GM12865 (cell line): ENCODE measurements at regions not wholly inside any gene's neighbourhood (a gene's known extent, or its start where the extent isn't known, plus 50 kb on each side); places are given as distances from the start of the nearest gene placed in this dataset.
"Not testable (repeated sequence)": the region's sequence is repeated elsewhere in the genome, so short reads cannot be mapped to it uniquely, and the experiment has no call there.

ENCODE experiments used
- DNase-seq: peaks from one replicate; pipeline ENCODE4 v3.0.0; 2010; ENCODE audit warnings: low read depth
- H3K4me3 ChIP-seq: 2 replicates; pipeline ENCODE4 v1.5.1; 2011; ENCODE audit warnings: mild to moderate bottlenecking, low read depth, low read length, control low read depth
- TF ChIP-seq, protein P1 (sequence below): IDR thresholded peaks from 2 replicates; pipeline ENCODE4 v1.5.1; 2011; ENCODE audit warnings: low read length, control low read depth, low read depth, inconsistent platforms; ENCODE audit not compliant: insufficient read depth; ENCODE audit errors: missing control alignments

DNA sequence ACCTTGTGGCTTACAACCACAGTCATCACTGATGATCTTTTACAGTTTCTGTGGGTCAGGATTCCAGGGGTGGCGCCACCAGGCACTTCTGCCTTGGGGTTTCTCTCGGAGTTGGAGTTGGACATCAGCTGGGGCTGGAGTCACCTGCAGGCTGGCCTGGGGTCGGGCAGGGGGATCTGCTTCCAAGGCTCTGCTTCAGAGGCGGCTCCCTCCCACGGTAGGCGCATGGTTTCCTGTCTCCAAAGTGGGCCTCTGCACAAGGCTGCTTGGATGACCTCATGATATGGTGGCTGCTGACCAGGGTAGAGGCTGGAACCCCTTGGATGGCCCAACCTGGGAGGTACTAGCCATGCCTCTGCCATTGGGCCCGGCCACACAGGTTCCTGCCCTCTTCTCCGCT, 170.6 kb upstream of the CIBAR2 start:
- no peak overlapping the region for H3K4me3 ChIP-seq

DNA sequence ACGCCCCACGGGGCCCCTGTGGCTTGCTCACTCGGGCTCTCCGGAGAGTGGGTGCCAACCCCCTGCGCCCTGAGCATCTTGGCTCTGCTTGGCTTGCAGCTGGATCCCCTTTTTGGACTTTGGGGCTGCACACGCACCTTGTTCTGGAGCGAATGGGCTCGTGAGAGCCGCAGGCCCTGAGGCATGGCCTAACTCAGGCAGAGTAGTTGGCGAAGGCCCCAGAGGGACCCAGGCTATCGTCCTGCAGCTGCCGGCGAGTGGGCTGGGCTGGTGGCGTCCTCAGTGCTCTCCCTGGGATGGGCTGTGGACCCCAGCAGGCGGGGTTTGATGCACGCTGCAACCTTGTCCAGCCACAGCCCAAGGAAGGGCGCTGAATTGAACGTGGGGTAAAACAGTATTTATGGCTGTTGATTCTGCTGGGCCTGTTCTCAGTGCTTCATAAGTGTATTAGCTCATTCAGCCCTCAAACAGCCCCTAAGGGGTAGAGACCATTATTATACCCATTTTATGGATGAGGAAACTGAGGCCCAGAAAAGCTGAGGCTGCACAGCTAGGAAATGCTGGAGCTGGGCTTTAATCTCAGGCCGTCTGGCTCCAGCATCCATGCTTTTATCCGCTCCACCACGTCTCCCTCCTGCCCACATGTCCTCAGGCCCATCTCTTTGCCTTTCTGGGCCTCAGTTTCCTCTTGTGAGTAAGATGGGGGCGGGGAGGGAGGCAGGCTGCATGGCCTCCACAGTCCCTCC, 171.2 kb upstream of the CIBAR2 start:
- no peak overlapping the region for H3K4me3 ChIP-seq
- no peak for DNase-seq
- TF ChIP-seq, protein P1, sequence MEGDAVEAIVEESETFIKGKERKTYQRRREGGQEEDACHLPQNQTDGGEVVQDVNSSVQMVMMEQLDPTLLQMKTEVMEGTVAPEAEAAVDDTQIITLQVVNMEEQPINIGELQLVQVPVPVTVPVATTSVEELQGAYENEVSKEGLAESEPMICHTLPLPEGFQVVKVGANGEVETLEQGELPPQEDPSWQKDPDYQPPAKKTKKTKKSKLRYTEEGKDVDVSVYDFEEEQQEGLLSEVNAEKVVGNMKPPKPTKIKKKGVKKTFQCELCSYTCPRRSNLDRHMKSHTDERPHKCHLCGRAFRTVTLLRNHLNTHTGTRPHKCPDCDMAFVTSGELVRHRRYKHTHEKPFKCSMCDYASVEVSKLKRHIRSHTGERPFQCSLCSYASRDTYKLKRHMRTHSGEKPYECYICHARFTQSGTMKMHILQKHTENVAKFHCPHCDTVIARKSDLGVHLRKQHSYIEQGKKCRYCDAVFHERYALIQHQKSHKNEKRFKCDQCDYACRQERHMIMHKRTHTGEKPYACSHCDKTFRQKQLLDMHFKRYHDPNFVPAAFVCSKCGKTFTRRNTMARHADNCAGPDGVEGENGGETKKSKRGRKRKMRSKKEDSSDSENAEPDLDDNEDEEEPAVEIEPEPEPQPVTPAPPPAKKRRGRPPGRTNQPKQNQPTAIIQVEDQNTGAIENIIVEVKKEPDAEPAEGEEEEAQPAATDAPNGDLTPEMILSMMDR: no peak

More for the DNA sequence above, 170.6 kb upstream of the CIBAR2 start:
- no peak for DNase-seq
- TF ChIP-seq, protein P1: no peak

DNA sequence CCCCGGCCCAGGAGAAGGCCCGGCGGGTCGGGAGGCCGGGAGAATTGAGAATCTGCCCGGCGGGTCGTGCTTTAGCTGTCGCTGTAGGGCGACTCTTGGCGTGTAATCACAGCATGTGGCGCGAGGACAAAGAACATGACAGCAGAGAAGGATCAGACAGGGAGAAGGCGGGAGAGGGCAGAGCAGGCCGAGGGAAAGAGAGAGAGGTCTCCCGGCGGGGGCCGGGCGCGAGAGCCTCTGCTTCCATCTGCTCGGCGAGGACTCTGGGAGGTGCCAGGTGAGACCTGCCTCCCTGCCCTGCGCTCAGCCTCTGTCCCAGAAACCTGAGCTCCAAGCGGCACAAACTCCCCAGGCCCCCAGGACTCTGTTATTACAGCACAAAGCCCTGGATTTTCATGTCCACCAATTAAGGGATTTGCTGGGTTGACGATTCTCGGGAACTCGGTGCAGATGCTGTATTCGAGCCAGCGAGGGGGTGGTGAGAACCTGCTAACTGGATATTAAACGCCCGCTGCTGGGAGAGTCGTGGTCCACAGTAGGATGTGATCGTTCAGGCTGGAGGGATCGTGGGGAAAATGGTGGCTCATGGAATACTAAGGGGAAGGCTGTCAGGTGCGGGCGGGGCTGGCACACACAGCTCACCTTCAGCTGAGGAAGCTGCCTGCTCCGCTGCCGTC, 172.0 kb upstream of the CIBAR2 start:
- TF ChIP-seq, protein P1: no peak
- DNase-seq: no peak

DNA sequence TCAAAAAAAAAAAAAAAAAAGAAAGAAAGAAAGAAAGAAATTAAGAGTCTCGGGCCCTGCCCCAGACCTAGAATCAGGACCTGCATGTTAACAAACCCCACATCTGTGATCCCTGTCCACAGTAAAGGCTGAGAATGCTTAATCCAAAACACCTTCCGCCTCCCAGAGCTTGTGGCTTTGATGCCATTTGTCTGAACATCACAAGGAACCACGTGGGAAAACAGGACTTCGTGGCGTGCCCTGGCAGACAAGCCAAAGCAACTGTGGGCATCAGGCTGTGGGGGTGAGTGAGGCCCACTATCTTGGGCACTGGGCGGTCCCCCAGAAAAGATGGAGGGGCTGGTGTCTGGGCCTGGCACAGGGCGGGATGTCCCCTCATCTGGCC, 173.4 kb upstream of the CIBAR2 start:
- DNase-seq: no peak
- TF ChIP-seq, protein P1: no peak
- no peak overlapping the region for H3K4me3 ChIP-seq

More for the DNA sequence above, 172.0 kb upstream of the CIBAR2 start:
- no peak overlapping the region for H3K4me3 ChIP-seq

DNA sequence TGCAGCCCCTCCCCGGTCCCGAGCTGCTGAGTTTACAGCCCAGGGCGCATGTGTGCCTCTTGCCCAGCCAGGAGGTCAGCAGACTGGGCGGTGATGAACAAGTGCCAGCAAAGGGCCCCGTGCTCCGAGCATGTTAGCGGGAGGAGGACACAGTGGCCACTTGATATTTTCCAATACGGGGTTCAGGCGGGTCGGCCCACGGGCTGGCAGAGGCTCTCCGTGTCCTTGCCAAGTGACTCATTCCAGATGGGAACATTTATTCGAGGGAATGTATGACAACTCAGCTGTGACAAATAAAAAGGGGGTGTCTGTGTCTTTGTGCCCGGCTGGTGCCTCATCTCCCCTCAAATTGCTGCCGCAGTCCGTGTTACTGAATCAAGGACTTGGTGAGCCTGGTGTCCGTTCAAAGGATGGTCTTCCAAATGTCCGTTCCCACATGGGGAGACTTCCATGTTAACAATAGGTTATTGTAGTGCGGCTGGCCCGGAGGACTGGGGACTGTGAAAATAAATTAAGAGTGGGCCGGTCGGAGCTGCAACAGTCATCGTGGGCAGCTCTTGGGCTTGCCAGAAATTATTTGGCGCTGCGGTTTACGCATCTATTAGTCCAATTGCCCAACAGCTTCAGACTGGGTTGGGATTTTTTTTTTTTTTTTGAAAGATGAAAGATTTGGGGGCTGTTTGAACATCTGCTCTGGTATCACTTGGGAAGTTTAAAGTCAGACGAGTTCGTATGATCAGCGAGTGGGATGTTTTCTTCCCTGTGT, 174.0 kb upstream of the CIBAR2 start:
- no peak overlapping the region for H3K4me3 ChIP-seq
- TF ChIP-seq, protein P1: no peak

DNA sequence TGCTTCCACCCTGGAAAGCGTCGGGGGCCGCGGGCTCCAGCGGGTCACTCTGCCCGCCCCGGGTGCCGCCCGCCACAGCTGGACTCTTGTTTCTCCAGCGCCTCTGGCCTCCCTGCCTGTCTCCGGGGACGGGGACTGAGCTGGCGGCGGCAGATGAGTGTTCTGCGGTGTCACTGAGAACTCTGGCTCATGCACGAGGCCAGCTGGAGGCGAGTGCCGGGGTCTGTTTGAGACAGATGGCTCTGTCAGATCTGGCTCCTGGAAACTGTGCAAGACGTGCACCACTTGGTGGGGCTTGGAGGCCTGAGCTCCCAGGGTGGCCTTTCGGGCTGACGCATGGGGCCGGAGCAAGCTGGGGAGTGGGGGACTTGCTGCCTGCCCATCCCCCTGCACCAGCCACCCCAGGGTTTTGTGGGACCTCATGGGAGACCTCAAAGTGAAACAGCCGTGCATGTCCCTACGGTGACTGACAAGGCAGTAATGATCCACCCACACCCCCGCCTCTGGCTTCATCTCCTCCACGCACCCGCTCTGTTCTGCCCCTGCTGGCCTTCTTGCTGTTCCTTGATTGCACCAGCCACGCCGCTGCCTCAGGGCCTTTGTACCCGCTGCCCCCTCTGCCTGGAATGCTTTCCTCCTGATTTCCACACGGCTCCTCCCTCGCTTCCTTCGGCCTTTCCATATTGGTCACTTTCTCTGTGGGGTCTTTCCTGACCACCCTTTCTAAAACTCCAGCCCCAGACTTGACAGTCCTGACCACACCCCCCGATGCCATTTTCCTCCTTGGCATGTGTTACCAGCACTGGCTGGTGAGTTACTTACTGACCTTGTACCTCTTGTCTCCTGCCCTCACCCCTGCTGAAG, 174.9 kb upstream of the CIBAR2 start:
- DNase-seq: no peak
- H3K4me3 ChIP-seq: no peak overlapping the region
- TF ChIP-seq, protein P1: no peak

More for the DNA sequence above, 174.0 kb upstream of the CIBAR2 start:
- no peak for DNase-seq

DNA sequence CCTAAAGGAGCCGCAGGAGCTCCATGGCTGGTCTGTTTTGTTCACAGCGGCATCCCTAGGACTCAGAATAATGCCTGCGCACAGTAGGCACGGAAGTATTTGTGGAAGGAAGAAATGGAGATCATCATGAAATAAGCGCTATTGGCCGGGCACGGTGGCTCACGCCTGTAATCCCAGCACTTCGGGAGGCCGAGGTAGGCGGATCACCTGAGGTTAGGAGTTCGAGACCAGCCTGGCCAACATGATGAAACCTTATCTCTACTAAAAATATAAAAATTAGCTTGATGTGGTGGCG, 175.5 kb upstream of the CIBAR2 start:
- not testable (repeated sequence) for DNase-seq, H3K4me3 ChIP-seq
